NCI-H187 (cell line): ENCODE measurements at regions not wholly inside any gene's neighbourhood (a gene's known extent, or its start where the extent isn't known, plus 50 kb on each side); places are given as distances from the start of the nearest gene placed in this dataset.

ENCODE experiments used
- DNase-seq, 2 experiments: peaks; one replicate each; lab custom pipeline; 2025; lab: John Stamatoyannopoulos, UW

GRCh38 chr1:222040121-222040805 lies 298.4 kb upstream of the DUSP10 start:
- no peak for DNase-seq

- DNase-seq: no peak
Observed at GRCh38 chr1:222038971-222039370, 297.1 kb upstream of the DUSP10 start.

DNA sequence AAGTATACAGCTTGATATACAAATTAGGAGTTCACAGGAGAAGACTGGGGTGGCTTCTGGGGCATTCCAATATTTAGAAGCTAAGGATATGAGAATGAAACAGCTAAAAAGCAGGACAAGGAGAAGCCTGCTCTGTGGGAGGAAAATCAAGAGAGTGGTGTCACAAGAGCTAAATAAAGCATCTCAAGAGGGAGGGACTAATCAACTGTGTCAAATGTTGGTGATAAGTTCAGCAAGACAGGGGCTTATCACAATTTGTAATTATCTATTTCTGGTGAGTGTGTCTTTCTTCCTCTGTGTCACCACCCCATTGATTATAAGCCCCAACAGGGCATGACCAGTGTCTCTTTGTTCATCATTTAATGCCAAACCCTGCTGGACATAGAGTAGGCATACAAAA lies 295.8 kb upstream of the DUSP10 start:
- DNase-seq: no peak

DNA sequence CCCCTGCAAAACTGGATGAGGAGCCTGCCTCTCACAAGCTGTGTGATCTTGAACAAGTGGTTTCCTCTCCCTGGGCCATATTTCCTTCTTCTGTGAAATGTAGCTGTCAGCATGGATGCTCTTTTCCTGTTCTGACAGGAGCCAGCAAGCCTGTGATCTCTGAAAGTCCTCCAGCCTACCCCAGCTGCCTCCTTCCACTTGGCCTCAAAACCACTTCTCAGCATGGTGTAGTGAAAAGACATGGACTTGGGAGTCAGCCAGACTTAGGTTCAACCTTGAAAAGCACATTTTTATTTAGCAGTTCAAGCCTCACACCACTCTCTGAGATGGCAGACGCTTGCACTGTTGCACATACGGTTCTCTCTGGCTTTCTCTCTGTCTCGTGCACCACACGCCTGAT lies 292.9 kb upstream of the DUSP10 start:
- DNase-seq: no peak

- no peak for DNase-seq
Observed at GRCh38 chr1:222033450-222033849, 291.6 kb upstream of the DUSP10 start.

DNA sequence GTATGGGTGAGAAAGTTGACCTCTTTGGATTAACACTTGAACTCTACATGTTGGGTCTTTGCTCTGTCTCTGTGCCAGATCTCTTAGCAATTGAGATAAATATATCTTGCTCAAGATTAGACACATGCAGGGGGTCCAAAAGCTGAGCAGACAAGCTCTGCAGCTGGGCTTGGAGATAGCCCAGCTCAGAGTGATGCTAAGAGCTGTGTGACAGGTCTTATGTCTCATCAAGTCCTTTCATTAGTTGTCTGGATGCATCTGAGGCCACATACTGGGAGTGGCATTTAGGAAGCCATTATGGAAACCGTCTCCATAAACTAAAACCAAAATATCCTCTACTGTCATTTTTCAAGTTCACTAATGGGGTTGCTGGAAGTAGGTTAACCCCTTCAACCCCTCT lies 289.4 kb upstream of the DUSP10 start:
- DNase-seq: no peak

GRCh38 chr1:222028676-222029075 lies 286.8 kb upstream of the DUSP10 start:
- DNase-seq: no peak

DNA sequence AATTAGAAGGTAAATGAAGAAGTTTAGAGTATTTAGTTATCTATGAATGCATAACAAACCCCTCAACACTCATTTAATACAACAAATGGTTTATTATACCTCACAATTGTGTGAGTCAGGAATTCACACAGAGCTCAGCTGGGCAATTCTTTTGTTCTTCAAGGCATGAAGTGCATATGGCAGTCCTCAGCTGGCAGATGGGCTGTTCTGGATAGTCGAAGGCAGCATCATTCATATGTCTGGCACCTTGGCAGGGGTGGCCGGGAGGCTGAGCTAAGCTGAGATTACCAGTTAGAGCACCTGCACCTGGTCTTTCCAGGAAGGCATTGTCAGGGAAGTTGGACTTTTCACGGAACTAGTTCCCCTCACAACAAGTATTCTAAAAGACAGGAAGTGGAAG lies 286.2 kb upstream of the DUSP10 start:
- no peak for DNase-seq

GRCh38 chr1:222026280-222026679 lies 284.4 kb upstream of the DUSP10 start:
- DNase-seq: no peak

- DNase-seq: no peak
Observed at GRCh38 chr1:222023025-222023424, 281.1 kb upstream of the DUSP10 start.

DNA sequence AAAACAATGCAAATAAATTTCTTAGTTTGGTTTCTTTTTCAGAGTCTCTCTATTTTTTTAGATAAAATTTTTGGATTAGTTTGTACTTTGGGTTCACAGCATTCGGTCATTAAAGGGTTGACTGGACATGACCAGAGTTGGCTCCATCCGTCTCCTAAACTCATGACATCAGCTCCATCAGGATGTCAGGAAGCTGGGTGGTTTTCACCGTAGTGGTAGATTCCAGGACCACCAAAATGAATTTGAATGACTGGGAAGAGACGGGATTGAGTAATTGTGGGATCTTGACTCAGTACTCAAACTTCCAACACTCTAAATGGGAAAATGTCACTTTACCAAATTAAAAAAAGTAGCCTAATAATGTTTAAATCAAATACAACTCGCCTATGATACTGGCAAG lies 279.2 kb upstream of the DUSP10 start:
- no peak for DNase-seq

- DNase-seq: no peak
Observed at GRCh38 chr1:222020553-222020952, 278.7 kb upstream of the DUSP10 start.

GRCh38 chr1:222019029-222019428 lies 277.1 kb upstream of the DUSP10 start:
- no peak for DNase-seq

DNA sequence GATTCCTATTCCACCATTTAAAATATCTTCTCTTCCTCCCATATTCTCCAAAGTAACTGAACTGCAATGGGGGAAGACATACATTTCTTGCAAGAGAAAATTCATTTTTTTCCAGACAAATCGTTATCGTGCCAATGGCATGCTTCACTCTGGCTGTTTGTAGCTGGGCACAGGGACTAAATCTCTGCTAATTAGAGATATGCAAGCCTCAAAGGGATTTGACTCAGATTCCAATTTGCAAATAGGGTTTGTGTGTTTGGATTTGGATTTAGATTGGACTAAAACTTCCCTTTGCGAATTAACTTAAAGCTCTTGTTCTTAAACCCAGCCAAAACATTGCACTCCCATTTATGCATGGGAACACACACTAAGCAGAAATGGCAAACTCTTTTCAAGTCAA lies 276.2 kb upstream of the DUSP10 start:
- DNase-seq: no peak

GRCh38 chr1:222015686-222016085 lies 273.8 kb upstream of the DUSP10 start:
- no peak for DNase-seq

GRCh38 chr1:222014001-222014400 lies 272.1 kb upstream of the DUSP10 start:
- DNase-seq: no peak

- DNase-seq: no peak
Observed at GRCh38 chr1:222012816-222013215, 270.9 kb upstream of the DUSP10 start.

DNA sequence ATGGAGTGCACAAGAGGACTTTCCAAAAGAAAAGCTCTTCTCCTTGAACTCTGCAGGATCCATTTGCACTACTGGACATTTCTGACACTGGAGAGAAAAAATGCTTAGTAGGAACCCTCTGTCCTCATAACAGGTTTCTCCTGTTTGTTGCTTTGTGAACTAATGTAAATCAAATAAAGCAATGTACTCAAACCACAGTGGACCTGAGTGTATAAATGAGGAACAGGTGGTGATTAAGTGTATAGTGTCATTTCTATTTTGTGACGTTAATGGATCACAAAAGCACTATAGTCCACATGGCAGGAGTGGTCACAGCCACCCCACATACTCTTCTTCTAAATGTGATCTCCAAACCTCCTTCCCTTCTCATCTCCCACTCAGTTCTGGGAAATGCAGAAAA lies 268.4 kb upstream of the DUSP10 start:
- DNase-seq: no peak

GRCh38 chr1:222009105-222009730 lies 267.3 kb upstream of the DUSP10 start:
- no peak for DNase-seq

- DNase-seq: no peak
Observed at GRCh38 chr1:222006715-222007114, 264.8 kb upstream of the DUSP10 start.

GRCh38 chr1:222004784-222005183 lies 262.9 kb upstream of the DUSP10 start:
- DNase-seq: no peak

GRCh38 chr1:222004034-222004433 lies 262.1 kb upstream of the DUSP10 start:
- no peak for DNase-seq

DNA sequence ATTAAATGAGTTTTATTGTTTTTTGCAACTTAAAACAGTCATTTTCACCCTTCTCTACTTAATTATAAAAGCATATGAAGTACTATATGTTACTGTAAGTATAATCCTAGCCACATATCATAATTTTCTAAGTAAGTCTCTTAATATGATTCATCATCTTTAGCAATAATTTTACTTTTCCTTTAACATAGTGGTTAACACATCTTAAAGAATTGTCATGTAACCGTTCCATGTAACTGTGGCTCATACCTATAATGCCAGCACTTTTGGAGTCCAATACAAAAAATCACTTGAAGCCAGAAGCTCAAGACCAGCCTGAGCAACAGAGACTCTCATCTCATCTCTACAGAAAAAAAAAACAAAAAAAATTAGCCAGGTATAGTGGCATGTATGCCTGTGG lies 260.6 kb upstream of the DUSP10 start:
- no peak for DNase-seq

DNA sequence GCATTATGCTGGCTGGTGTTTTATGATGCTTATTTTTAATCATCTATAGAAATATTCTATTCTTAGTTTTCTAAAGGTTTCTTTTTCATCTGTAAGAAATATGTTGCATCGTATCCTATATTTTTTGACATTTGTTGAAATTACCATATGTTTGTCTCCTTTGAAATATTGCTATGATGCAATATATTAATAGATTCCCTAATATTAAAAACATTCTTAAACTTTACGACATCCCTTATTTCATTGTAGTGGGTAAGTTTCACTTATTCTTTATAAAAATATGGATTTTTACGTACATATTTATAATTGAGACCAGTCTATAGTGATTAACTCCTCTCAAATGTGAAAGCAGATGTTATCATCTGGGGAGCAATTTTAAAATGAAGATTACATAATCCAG lies 258.2 kb upstream of the DUSP10 start:
- no peak for DNase-seq
